ENCODE measurements at regions not wholly inside any gene's neighbourhood (a gene's known extent, or its start where the extent isn't known, plus 50 kb on each side); places are given as distances from the start of the nearest gene placed in this dataset.

- CTCF ChIA-PET, result no interaction called here
- ATAC-seq, result no peak
- no peak overlapping the region for H3K4me3 ChIP-seq
Measured at GRCh38 chr14:42140001-42140400, 533.3 kb downstream of the LRFN5 start.

GRCh38 chr14:42138406-42138805 is 531.7 kb downstream of the LRFN5 start:
- TF ChIP-seq GATA3 (IDR thresholded peaks at IDR 0.05; ENCODE audit: borderline replicate concordance) (no peak), CBX8 (IDR thresholded peaks at IDR 0.05) (no peak), CBX2 (IDR thresholded peaks at IDR 0.05; ENCODE audit: borderline replicate concordance, low read depth) (no peak), HMGXB4 (CRISPR knock-in tag; IDR thresholded peaks at IDR 0.05; ENCODE audit: borderline replicate concordance) (no peak), HEYL (CRISPR knock-in tag; IDR thresholded peaks at IDR 0.05) (no peak)
- no peak overlapping the region for H3K4me2 ChIP-seq
- H3K4me3 ChIP-seq, result no peak overlapping the region
- H3K4me1 ChIP-seq, result peaks cover 18% of the 10 kb centered on the region
- 97% methylated on average over 1 of the region's 1 CpG for WGBS (ENCODE audit: missing lambda C conversion rate)
- FAIRE-seq (no peak), DNase-seq (ENCODE audit: low read depth in 1 of 2, low spot score in 1 of 2) (no peak), ATAC-seq (no peak)
- H3K27ac ChIP-seq, result no peak overlapping the region
- ChIA-PET CTCF (no interaction called here), POLR2A (no interaction called here)
- no peaks in the 10 kb centered on the region for H3K9me3 ChIP-seq

More at GRCh38 chr14:42140001-42140400, 533.3 kb downstream of the LRFN5 start:
- peak overlapping the region in 1 of 2 experiments; percentile 37; a peak in 1 of 6 replicates for H3K27ac ChIP-seq
- H3K9me3 ChIP-seq, result no peaks in the 10 kb centered on the region
- POLR2A ChIA-PET, result no interaction called here
- DNase-seq (ENCODE audit: low read depth in 1 of 2, low spot score in 1 of 2) (no peak), FAIRE-seq (no peak)
- WGBS (ENCODE audit: missing lambda C conversion rate), result 67% methylated on average over 3 of the region's 3 CpGs
- peaks cover 18% of the 10 kb centered on the region for H3K4me1 ChIP-seq
- TF ChIP-seq POLR2A (IDR thresholded peaks at IDR 0.05; ENCODE audit: low read length), result no peak
- TF ChIP-seq KDM5A (IDR thresholded peaks at IDR 0.05), result no peak
- no peak for TF ChIP-seq USF2 (IDR thresholded peaks at IDR 0.05)
- no peak for TF ChIP-seq ZNF302 (CRISPR knock-in tag; IDR thresholded peaks at IDR 0.05)
- TF ChIP-seq CEBPB (IDR thresholded peaks at IDR 0.05), result no peak
- no peak for TF ChIP-seq ATOH8 (CRISPR knock-in tag; IDR thresholded peaks at IDR 0.05; ENCODE audit: low read depth)
- TF ChIP-seq NPAS2 (CRISPR knock-in tag; IDR thresholded peaks at IDR 0.05; ENCODE audit: borderline replicate concordance), result no peak
- TF ChIP-seq EHF (CRISPR knock-in tag; IDR thresholded peaks at IDR 0.05), result no peak
- no peak for TF ChIP-seq GATA3 (IDR thresholded peaks at IDR 0.05; ENCODE audit: borderline replicate concordance)
- no peak for TF ChIP-seq MAFK (IDR thresholded peaks at IDR 0.05; ENCODE audit: partially characterized antibody)
- TF ChIP-seq CHD2 (IDR thresholded peaks at IDR 0.05; ENCODE audit: low read length, partially characterized antibody), result no peak
- TF ChIP-seq HOXB13 (CRISPR knock-in tag; IDR thresholded peaks at IDR 0.05; ENCODE audit: low read depth), result no peak
- no peak for TF ChIP-seq PHF8 (IDR thresholded peaks at IDR 0.05; ENCODE audit: borderline replicate concordance, low read depth)
- TF ChIP-seq CTCF (IDR thresholded peaks at IDR 0.05), result no peak
- TF ChIP-seq E2F6 (IDR thresholded peaks at IDR 0.05; ENCODE audit: borderline replicate concordance, low read depth), result no peak
- TF ChIP-seq FOSB (CRISPR knock-in tag; IDR thresholded peaks at IDR 0.05), result no peak
- TF ChIP-seq MYC (IDR thresholded peaks at IDR 0.05; ENCODE audit: borderline replicate concordance, low read length), result no peak
- no peak for TF ChIP-seq NFE2L2 (conservative IDR thresholded peaks at IDR 0.05; ENCODE audit: low read length)
- no peak for TF ChIP-seq ZC3H11A (IDR thresholded peaks at IDR 0.05)
- TF ChIP-seq TP53 (CRISPR knock-in tag; IDR thresholded peaks at IDR 0.05), result no peak
- H3K4me2 ChIP-seq, result no peak overlapping the region; the same call in 2 of the 3 replicates
